Mammary epithelial cell (primary cell): ENCODE measurements at regions not wholly inside any gene's neighbourhood (a gene's known extent, or its start where the extent isn't known, plus 50 kb on each side); places are given as distances from the start of the nearest gene placed in this dataset.

Experiments
- CTCF ChIP-seq, 2 donors: IDR thresholded peaks in 1 of 2; conservative IDR thresholded peaks in 1 of 2; 2 replicates each; pipeline ENCODE4 v1.5.1; 2011 to 2012; ENCODE audit warnings: inconsistent platforms in 2 of 2, low read length in 2 of 2, mild to moderate bottlenecking in 2 of 2, control low read depth in 1 of 2, low read depth in 1 of 2; ENCODE audit not compliant: insufficient read depth in 1 of 2; ENCODE audit errors: extremely low read depth in 1 of 2
- EZH2 ChIP-seq: IDR thresholded peaks from 2 replicates; pipeline ENCODE4 v1.6.1; 2012; ENCODE audit warnings: low read length, inconsistent platforms, borderline replicate concordance

- TF ChIP-seq CTCF (conservative IDR thresholded peaks at IDR 0.05 in 1 of 2, IDR thresholded peaks at IDR 0.05 in 1 of 2; ENCODE audit: extremely low read depth in 1 of 2, insufficient read depth in 1 of 2, low read depth in 1 of 2, low read length in 2 of 2), result no peak
- no peak for TF ChIP-seq EZH2
These were observed 302.4 kb upstream of the ATP10A start for GRCh38 chr15:26165546-26165945.
